SU-DHL-6 (cell line): ENCODE measurements at regions not wholly inside any gene's neighbourhood (a gene's known extent, or its start where the extent isn't known, plus 50 kb on each side); places are given as distances from the start of the nearest gene placed in this dataset.

ENCODE experiments used
- H2AFZ ChIP-seq: fragments of 200-600 bp; sonication (generic); 2 replicates; pipeline ENCODE4 v1.6.1; 2014; ENCODE audit warnings: low read depth, mild to moderate bottlenecking, moderate library complexity, mixed read lengths, antibody characterized with exemption, low read length; ENCODE audit not compliant: severe bottlenecking
- H3F3A ChIP-seq: fragments of 200-600 bp; shearing (Covaris generic); 2 replicates; pipeline ENCODE4 v1.6.0; 2016; ENCODE audit warnings: antibody characterized with exemption, mild to moderate bottlenecking; ENCODE audit not compliant: insufficient read depth
- H3K27ac ChIP-seq: fragments of 200-600 bp; sonication (generic); 2 replicates; pipeline ENCODE4 v1.5.1; 2016; ENCODE audit warnings: low read depth, mild to moderate bottlenecking, low read length, moderate library complexity, mixed read lengths
- H3K27me3 ChIP-seq: fragments of 200-600 bp; sonication (generic), shearing (Covaris generic); 2 replicates; pipeline ENCODE4 v1.6.0; 2014; ENCODE audit warnings: mild to moderate bottlenecking, low read length
- H3K36me3 ChIP-seq: fragments of 200-600 bp; sonication (generic); 2 replicates; pipeline ENCODE4 v1.6.1; 2014; ENCODE audit warnings: mild to moderate bottlenecking, low read length, mixed read lengths
- H3K4me2 ChIP-seq: fragments of 300-600, 200-600 bp; shearing (Covaris generic), sonication (generic); 2 replicates; pipeline ENCODE4 v1.6.0; 2014; ENCODE audit warnings: low read length, low read depth, mild to moderate bottlenecking; ENCODE audit not compliant: poor library complexity, severe bottlenecking
- H3K4me3 ChIP-seq: fragments of 200-600 bp; sonication (generic); 2 replicates; pipeline ENCODE4 v1.5.1; 2014; ENCODE audit warnings: antibody characterized with exemption, low read length, mild to moderate bottlenecking, mixed read lengths; ENCODE audit not compliant: insufficient read depth, poor library complexity, severe bottlenecking
- H3K79me2 ChIP-seq: fragments of 200-600 bp; sonication (generic); 2 replicates; pipeline ENCODE4 v1.6.1; 2014; ENCODE audit warnings: mild to moderate bottlenecking, low read length, moderate library complexity; ENCODE audit not compliant: insufficient read depth
- H3K9ac ChIP-seq: fragments of 200-600 bp; sonication (generic); 2 replicates; pipeline ENCODE4 v1.7.0; 2014; ENCODE audit warnings: mild to moderate bottlenecking, low read length
- H3K9me2 ChIP-seq: fragments of 200-600 bp; sonication (generic); replicated peaks from 2 replicates; pipeline ENCODE4 v1.6.1; 2014; ENCODE audit warnings: low read length; ENCODE audit not compliant: insufficient read depth
- H3K9me3 ChIP-seq: fragments of 200-600 bp; sonication (generic); 2 replicates; pipeline ENCODE4 v1.6.1; 2014; ENCODE audit warnings: low read length, mixed read lengths; ENCODE audit not compliant: insufficient read depth
- H4K20me1 ChIP-seq: fragments of 200-600 bp; sonication (generic); 2 replicates; pipeline ENCODE4 v1.6.1; 2014; ENCODE audit warnings: low read depth, mild to moderate bottlenecking, antibody characterized with exemption, low read length, moderate library complexity, mixed read lengths
- EZH2phosphoT487 ChIP-seq: fragments of 200-600 bp; sonication (generic), shearing (Covaris generic); conservative IDR thresholded peaks from 2 replicates; pipeline ENCODE4 v1.6.1; 2018; ENCODE audit warnings: mild to moderate bottlenecking, antibody characterized with exemption, low read length, moderate library complexity, mixed read lengths
- TF ChIP-seq, protein P1 (sequence below): fragments of 200-600 bp; sonication (generic); IDR thresholded peaks from one replicate; pipeline ENCODE4 v1.5.1; 2017; ENCODE audit warnings: antibody characterized with exemption, mild to moderate bottlenecking, low read length, moderate library complexity; ENCODE audit not compliant: insufficient read depth, poor library complexity, severe bottlenecking

DNA sequence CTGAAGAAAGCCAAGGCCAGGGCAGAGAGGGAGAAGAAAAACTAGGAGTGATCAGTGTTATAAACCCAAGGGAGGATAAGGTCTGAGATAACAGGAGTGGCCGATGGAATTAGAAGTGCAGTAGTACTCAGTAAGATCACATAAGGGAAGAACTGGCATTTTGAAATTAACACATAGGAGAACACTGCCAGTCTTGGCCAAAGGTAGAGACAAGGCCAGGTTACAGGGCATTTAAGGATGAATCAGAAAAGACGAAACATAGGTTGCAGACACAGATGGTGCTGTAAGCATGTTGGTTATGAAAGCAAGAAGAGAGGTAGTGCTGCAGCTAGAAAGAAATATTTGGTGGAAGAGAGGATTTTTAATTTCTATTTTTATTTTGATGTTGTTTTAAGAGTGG, 278.9 kb upstream of the SNX7 start:
- H3F3A ChIP-seq: no peaks in the 10 kb centered on the region
- H2AFZ ChIP-seq: no peak overlapping the region
- no peaks in the 10 kb centered on the region for H4K20me1 ChIP-seq
- no peaks in the 10 kb centered on the region for H3K36me3 ChIP-seq
- no peaks in the 10 kb centered on the region for H3K27me3 ChIP-seq
- H3K4me2 ChIP-seq: no peak overlapping the region
- no peak for TF ChIP-seq EZH2phosphoT487
- TF ChIP-seq, protein P1, sequence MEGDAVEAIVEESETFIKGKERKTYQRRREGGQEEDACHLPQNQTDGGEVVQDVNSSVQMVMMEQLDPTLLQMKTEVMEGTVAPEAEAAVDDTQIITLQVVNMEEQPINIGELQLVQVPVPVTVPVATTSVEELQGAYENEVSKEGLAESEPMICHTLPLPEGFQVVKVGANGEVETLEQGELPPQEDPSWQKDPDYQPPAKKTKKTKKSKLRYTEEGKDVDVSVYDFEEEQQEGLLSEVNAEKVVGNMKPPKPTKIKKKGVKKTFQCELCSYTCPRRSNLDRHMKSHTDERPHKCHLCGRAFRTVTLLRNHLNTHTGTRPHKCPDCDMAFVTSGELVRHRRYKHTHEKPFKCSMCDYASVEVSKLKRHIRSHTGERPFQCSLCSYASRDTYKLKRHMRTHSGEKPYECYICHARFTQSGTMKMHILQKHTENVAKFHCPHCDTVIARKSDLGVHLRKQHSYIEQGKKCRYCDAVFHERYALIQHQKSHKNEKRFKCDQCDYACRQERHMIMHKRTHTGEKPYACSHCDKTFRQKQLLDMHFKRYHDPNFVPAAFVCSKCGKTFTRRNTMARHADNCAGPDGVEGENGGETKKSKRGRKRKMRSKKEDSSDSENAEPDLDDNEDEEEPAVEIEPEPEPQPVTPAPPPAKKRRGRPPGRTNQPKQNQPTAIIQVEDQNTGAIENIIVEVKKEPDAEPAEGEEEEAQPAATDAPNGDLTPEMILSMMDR: no peak
- no peaks in the 10 kb centered on the region for H3K9me3 ChIP-seq
- H3K27ac ChIP-seq: no peak overlapping the region
- no peak overlapping the region for H3K4me3 ChIP-seq
- H3K79me2 ChIP-seq: no peaks in the 10 kb centered on the region
- no peak overlapping the region for H3K9ac ChIP-seq
- H3K9me2 ChIP-seq: no peaks in the 10 kb centered on the region

DNA sequence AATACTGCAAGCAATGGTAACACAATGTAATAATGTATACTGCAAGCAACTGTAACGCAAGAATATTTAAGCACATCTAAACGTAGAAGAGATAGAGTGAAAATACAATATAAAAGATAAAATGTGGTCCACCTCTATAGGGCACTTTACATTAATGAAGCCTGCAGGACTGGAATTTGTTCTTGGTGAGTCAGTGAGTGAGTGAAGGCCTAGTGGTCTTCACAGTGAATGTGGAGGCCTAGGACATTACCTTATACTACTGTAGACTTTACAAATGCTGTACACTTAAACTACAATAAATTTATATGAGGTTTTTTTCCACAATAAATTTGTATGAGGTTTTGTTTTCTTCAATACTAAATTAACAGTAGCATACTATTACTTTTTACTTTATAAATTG, 287.4 kb upstream of the SNX7 start:
- H3K27me3 ChIP-seq: no peaks in the 10 kb centered on the region
- H3K36me3 ChIP-seq: no peaks in the 10 kb centered on the region
- H2AFZ ChIP-seq: no peak overlapping the region
- no peaks in the 10 kb centered on the region for H3K79me2 ChIP-seq
- no peaks in the 10 kb centered on the region for H3K9me3 ChIP-seq
- TF ChIP-seq, protein P1: no peak
- TF ChIP-seq EZH2phosphoT487: no peak
- H3K9ac ChIP-seq: no peak overlapping the region
- H3F3A ChIP-seq: no peaks in the 10 kb centered on the region
- H3K9me2 ChIP-seq: no peaks in the 10 kb centered on the region
- no peak overlapping the region for H3K4me2 ChIP-seq
- H3K27ac ChIP-seq: no peak overlapping the region
- H4K20me1 ChIP-seq: no peaks in the 10 kb centered on the region
- no peak overlapping the region for H3K4me3 ChIP-seq

DNA sequence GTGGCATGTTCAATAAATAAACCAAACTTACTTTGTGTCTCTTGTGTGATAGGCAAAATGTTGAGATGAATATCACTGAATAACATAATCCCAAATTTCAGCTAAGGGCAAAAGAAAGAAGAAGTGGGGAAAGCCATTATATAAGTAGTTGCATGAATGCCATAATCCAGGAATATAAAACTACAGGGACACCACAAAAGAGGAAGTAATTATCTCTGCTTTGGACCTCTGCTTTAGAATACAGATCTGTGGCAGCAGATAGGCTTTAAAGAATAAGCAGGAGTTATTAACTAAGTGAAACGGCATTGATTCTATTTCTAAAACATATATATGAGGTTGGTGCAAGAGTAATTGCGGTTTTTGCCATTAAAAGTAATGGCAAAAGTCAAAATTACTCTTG, 288.5 kb upstream of the SNX7 start:
- Histone ChIP-seq H2AFZ (no peak overlapping the region), H3K9me2 (no peaks in the 10 kb centered on the region), H3K4me2 (no peak overlapping the region), H3K4me3 (no peak overlapping the region), H3K27ac (no peak overlapping the region), H3K9ac (no peak overlapping the region), H3K9me3 (no peaks in the 10 kb centered on the region), H4K20me1 (no peaks in the 10 kb centered on the region), H3F3A (no peaks in the 10 kb centered on the region), H3K79me2 (no peaks in the 10 kb centered on the region), H3K36me3 (no peaks in the 10 kb centered on the region), H3K27me3 (no peaks in the 10 kb centered on the region)
- TF ChIP-seq, protein P1: no peak
- no peak for TF ChIP-seq EZH2phosphoT487

DNA sequence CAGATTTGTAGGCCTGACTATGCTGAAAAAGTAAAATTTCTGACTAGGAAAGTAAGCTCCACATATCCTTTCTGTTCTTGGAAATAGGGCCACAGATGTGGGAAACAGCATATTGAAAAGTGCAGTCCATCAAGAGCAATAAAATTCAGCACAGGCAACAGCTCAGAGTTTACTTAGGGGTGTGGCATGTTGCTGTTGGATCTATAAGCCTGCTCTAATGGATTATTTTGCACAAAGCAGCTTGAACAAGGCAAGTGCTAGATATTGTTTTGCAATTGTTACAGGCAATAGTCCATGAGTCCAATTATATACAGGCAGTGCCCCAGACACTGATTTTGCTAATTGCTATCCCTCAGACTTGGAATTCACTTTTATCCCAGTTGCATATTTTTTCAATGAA, 289.8 kb upstream of the SNX7 start:
- TF ChIP-seq, protein P1: no peak
- no peak for TF ChIP-seq EZH2phosphoT487
- H4K20me1 ChIP-seq: no peaks in the 10 kb centered on the region

More for the DNA sequence above, 289.8 kb upstream of the SNX7 start:
- Histone ChIP-seq H3K79me2 (no peaks in the 10 kb centered on the region), H3K4me2 (no peak overlapping the region), H2AFZ (no peak overlapping the region), H3K27ac (no peak overlapping the region), H3K9me3 (no peaks in the 10 kb centered on the region), H3K9me2 (no peaks in the 10 kb centered on the region), H3K36me3 (no peaks in the 10 kb centered on the region), H3K9ac (no peak overlapping the region), H3K4me3 (no peak overlapping the region), H3F3A (no peaks in the 10 kb centered on the region), H3K27me3 (no peaks in the 10 kb centered on the region)
